Esophagus squamous epithelium (tissue), 5 donors: ENCODE measurements at regions not wholly inside any gene's neighbourhood (a gene's known extent, or its start where the extent isn't known, plus 50 kb on each side); places are given as distances from the start of the nearest gene placed in this dataset.

Source experiments
- DNase-seq: peaks from one replicate; lab custom pipeline; 2025; lab: John Stamatoyannopoulos, UW
- H3K27ac ChIP-seq, 4 donors: fragments of 200-600 bp; sonication (generic); one replicate each; pipeline ENCODE4 v1.5.1; 2016 to 2019; ENCODE audit warnings: mild to moderate bottlenecking in 1 of 4
- H3K27me3 ChIP-seq, 4 donors: fragments of 200-600 bp; sonication (generic); 1 replicate in 3 of 4; 2 replicates in 1 of 4; pipeline versions ENCODE4 v1.5.1 to v1.6.0; 2017 to 2021; ENCODE audit warnings: antibody characterized with exemption in 1 of 4
- H3K36me3 ChIP-seq, 3 donors: fragments of 200-600 bp; sonication (generic); one replicate each; pipeline ENCODE4 v1.5.1; 2016 to 2019
- H3K4me1 ChIP-seq, 3 donors: fragments of 200-600 bp; sonication (generic); one replicate each; pipeline ENCODE4 v1.5.1; 2017 to 2019
- H3K4me3 ChIP-seq, 4 donors: fragments of 200-600 bp; sonication (generic); 1 replicate in 3 of 4; 2 replicates in 1 of 4; pipeline ENCODE4 v1.5.1; 2016 to 2019; ENCODE audit warnings: mild to moderate bottlenecking in 2 of 4, moderate library complexity in 1 of 4
- H3K9me3 ChIP-seq, 3 donors: fragments of 200-600 bp; sonication (generic); one replicate each; pipeline ENCODE4 v1.5.1; 2016 to 2019
- CTCF ChIP-seq, 6 experiments: fragments of 450-650 bp in 4 of 6; fragments of 200-600 bp in 2 of 6; sonication (generic) in 2 of 6; IDR thresholded peaks; one replicate each; pipeline ENCODE4 v1.5.1; 2016 to 2019; ENCODE audit warnings: antibody characterized with exemption in 6 of 6, mild to moderate bottlenecking in 4 of 6, moderate library complexity in 4 of 6
- POLR2A ChIP-seq, 4 donors: fragments of 450-650 bp; IDR thresholded peaks; one replicate each; pipeline ENCODE4 v1.6.1; 2017; ENCODE audit warnings: antibody characterized with exemption in 4 of 4, mild to moderate bottlenecking in 4 of 4, moderate library complexity in 3 of 4
- WGBS, 2 donors: methylation state at CpG; one replicate each; pipeline ENCODE4 v1.1.5; 2018; 5-methylcytosine and 5-hydroxymethylcytosine counted together
- intact Hi-C: fragments of 100-400 bp; cut with DNase I; formaldehyde crosslinking; loops from one replicate; pipeline ENCODE4 v1.15.0; 2022
- donor health status: DM: yes; HTN: yes; CAD: no.

GRCh38 chr4:187413564-187414358 lies 581.8 kb upstream of the ZFP42 start:
- Histone ChIP-seq H3K4me3 (no peak overlapping the region), H3K9me3 (no peaks in the 10 kb centered on the region), H3K36me3 (no peaks in the 10 kb centered on the region), H3K27ac (no peak overlapping the region), H3K27me3 (peaks cover 0 to 3% (median 0%) of the 10 kb centered on the region in 4 donors), H3K4me1 (peaks cover 0 to 20% (median 6%) of the 10 kb centered on the region in 3 donors)
- intact Hi-C loops = no loop called here
- no peak for TF ChIP-seq POLR2A (IDR thresholded peaks at IDR 0.05)
- no peak for TF ChIP-seq CTCF (IDR thresholded peaks at IDR 0.05)
- WGBS, 2 donors = 67 to 89% methylated on average over 4 of the region's 4 CpGs
- no peak for DNase-seq

- 59 to 64% methylated on average over 2 of the region's 2 CpGs for WGBS, 2 donors
- no peaks in the 10 kb centered on the region for H3K36me3 ChIP-seq
- peaks cover 0 to 3% (median 0%) of the 10 kb centered on the region in 4 donors for H3K27me3 ChIP-seq
- H3K27ac ChIP-seq = no peak overlapping the region
- intact Hi-C loops = no loop called here
- no peak overlapping the region for H3K4me3 ChIP-seq
- DNase-seq = no peak
- peaks cover 0 to 20% (median 6%) of the 10 kb centered on the region in 3 donors for H3K4me1 ChIP-seq
- TF ChIP-seq CTCF (IDR thresholded peaks at IDR 0.05) = no peak
- no peak for TF ChIP-seq POLR2A (IDR thresholded peaks at IDR 0.05)
- no peaks in the 10 kb centered on the region for H3K9me3 ChIP-seq
Measured at GRCh38 chr4:187414716-187415115, 580.9 kb upstream of the ZFP42 start.

GRCh38 chr4:187415231-187415630 lies 580.3 kb upstream of the ZFP42 start:
- DNase-seq = no peak
- intact Hi-C loops = no loop called here
- Histone ChIP-seq H3K36me3 (no peaks in the 10 kb centered on the region), H3K27me3 (peaks cover 0 to 3% (median 0%) of the 10 kb centered on the region in 4 donors), H3K27ac (no peak overlapping the region), H3K4me3 (no peak overlapping the region), H3K4me1 (peaks cover 0 to 20% (median 6%) of the 10 kb centered on the region in 3 donors), H3K9me3 (no peaks in the 10 kb centered on the region)
- TF ChIP-seq POLR2A (IDR thresholded peaks at IDR 0.05) (no peak), CTCF (IDR thresholded peaks at IDR 0.05) (no peak)
- 20 to 29% methylated on average over 3 of the region's 3 CpGs for WGBS, 2 donors

GRCh38 chr4:187416216-187416615 lies 579.4 kb upstream of the ZFP42 start:
- Histone ChIP-seq H3K9me3 (no peaks in the 10 kb centered on the region), H3K27me3 (peaks cover 0 to 3% (median 0%) of the 10 kb centered on the region in 4 donors), H3K4me3 (no peak overlapping the region), H3K27ac (no peak overlapping the region), H3K36me3 (no peaks in the 10 kb centered on the region), H3K4me1 (peaks cover 0 to 20% (median 6%) of the 10 kb centered on the region in 3 donors)
- WGBS, 2 donors = 74 to 83% methylated on average over 3 of the region's 3 CpGs
- no peak for TF ChIP-seq POLR2A (IDR thresholded peaks at IDR 0.05)
- TF ChIP-seq CTCF (IDR thresholded peaks at IDR 0.05) = no peak
- DNase-seq = no peak
- intact Hi-C loops = no loop called here

- TF ChIP-seq POLR2A (IDR thresholded peaks at IDR 0.05) = no peak
- no peak for TF ChIP-seq CTCF (IDR thresholded peaks at IDR 0.05)
- Histone ChIP-seq H3K4me1 (peaks cover 0 to 20% (median 6%) of the 10 kb centered on the region in 3 donors), H3K36me3 (no peaks in the 10 kb centered on the region), H3K27me3 (no peaks in the 10 kb centered on the region), H3K4me3 (no peak overlapping the region), H3K27ac (no peak overlapping the region), H3K9me3 (no peaks in the 10 kb centered on the region)
- DNase-seq = no peak
- intact Hi-C loops = no loop called here
- 67 to 69% methylated on average over 3 of the region's 3 CpGs for WGBS, 2 donors
Measured at GRCh38 chr4:187417721-187418120, 577.9 kb upstream of the ZFP42 start.
